Colonic mucosa (tissue), 4 donors: ENCODE measurements at regions not wholly inside any gene's neighbourhood (a gene's known extent, or its start where the extent isn't known, plus 50 kb on each side); places are given as distances from the start of the nearest gene placed in this dataset.

Experiments used
- DNase-seq: peaks from one replicate; pipeline ENCODE4 v3.0.0-alpha.2; 2020
- H3K27ac ChIP-seq: fragments of 200-600 bp; one replicate; pipeline ENCODE4 v1.8.0; 2021
- H3K27me3 ChIP-seq: fragments of 200-600 bp; one replicate; pipeline ENCODE4 v1.8.0; 2021
- H3K36me3 ChIP-seq: fragments of 200-600 bp; one replicate; pipeline ENCODE4 v1.8.0; 2021
- H3K4me1 ChIP-seq: fragments of 200-600 bp; one replicate; pipeline ENCODE4 v1.8.0; 2021; ENCODE audit warnings: mild to moderate bottlenecking
- H3K4me3 ChIP-seq: fragments of 200-600 bp; one replicate; pipeline ENCODE4 v1.8.0; 2021
- H3K9ac ChIP-seq, 2 donors: one replicate each; pipeline ENCODE4 v1.7.0; 2013; ENCODE audit warnings: control low read depth in 2 of 2, low read depth in 2 of 2, low read length in 2 of 2
- H3K9me3 ChIP-seq: fragments of 200-600 bp; one replicate; pipeline ENCODE4 v1.8.0; 2021
- CTCF ChIP-seq: fragments of 200-600 bp; IDR thresholded peaks from one replicate; pipeline ENCODE4 v1.8.0; 2022; ENCODE audit warnings: antibody characterized with exemption, mild to moderate bottlenecking
- intact Hi-C: fragments of 100-400 bp; cut with DNase I; formaldehyde crosslinking; loops from one replicate; pipeline ENCODE4 v1.14.1; 2022
- donor health status: healthy.
- donor health status: DM: no; HTN: no; CAD: no.
- donor health status: DM: no; HTN: no; CAD: no.

GRCh38 chr2:195582188-195582587, 74.8 kb upstream of the SLC39A10 start:
- H3K27ac ChIP-seq, result no peak overlapping the region
- DNase-seq, result no peak
- H3K4me3 ChIP-seq, result no peak overlapping the region
- H3K9ac ChIP-seq, result no peak overlapping the region
- no peaks in the 10 kb centered on the region for H3K36me3 ChIP-seq
- intact Hi-C loops, result no loop called here
- no peak for TF ChIP-seq CTCF
- no peaks in the 10 kb centered on the region for H3K4me1 ChIP-seq
- no peaks in the 10 kb centered on the region for H3K9me3 ChIP-seq
- no peaks in the 10 kb centered on the region for H3K27me3 ChIP-seq

DNA sequence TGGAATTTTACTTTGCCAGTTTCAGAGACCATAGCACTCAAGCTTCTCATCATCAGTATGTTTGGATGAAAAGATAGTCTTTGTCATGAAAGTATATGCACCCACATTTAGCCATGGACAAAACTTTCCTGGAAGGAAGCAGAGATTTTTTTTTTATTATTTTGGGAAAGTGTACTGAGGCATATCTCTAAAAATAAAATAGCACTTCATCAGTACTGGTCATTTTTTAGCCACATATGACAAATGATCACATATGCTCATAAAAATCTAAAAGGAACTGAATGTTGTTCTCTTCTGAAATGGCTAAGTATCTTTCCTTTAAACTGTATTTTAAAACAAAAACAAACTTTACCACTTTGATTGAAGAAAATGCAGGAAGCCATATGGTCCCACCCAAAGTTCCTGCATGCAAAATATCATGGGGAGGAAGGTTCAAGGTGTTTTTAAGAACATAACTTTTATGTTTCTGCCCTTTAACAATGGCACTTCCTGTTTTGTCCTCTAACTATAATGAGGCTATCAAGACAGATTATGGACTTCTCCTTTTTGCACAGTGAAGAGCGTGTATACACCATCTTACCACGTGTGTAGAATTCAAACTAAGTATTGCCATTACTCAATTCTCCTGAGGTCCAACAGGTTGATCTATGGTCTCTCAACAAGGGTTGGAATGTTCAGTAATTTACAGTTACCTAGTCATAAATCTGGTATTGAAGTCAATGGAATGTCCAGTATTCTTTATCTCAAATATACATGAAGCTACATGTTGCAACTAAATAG, 77.1 kb upstream of the SLC39A10 start:
- intact Hi-C loops, result no loop called here
- no peak for TF ChIP-seq CTCF
- Histone ChIP-seq H3K27ac (no peak overlapping the region), H3K9ac (no peak overlapping the region), H3K4me3 (no peak overlapping the region), H3K4me1 (no peaks in the 10 kb centered on the region), H3K27me3 (no peaks in the 10 kb centered on the region), H3K36me3 (no peaks in the 10 kb centered on the region), H3K9me3 (no peaks in the 10 kb centered on the region)
- DNase-seq, result no peak

GRCh38 chr2:195575879-195576401, 81.1 kb upstream of the SLC39A10 start:
- TF ChIP-seq CTCF, result no peak
- H3K36me3 ChIP-seq, result no peaks in the 10 kb centered on the region

DNA sequence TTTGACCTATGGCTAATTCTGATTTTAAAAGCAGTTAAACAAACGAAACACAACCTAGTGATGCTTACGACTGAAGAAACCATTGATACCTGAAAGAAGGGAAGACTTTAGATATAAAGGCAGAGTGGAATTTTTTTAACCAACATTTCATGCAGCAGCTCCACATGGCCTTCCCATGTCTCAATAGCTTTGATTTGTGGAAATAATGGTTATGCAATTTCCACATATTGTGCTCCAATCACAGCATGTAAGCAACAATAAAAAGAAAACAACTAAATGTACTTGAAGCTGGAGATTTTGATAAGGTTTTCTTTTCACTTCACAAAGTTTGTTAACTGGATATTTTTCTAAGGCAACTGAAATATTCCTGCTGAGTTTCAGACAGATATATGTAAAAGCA, 82.0 kb upstream of the SLC39A10 start:
- no peak for DNase-seq
- Histone ChIP-seq H3K27ac (no peak overlapping the region), H3K4me1 (no peaks in the 10 kb centered on the region), H3K9ac (no peak overlapping the region), H3K27me3 (no peaks in the 10 kb centered on the region), H3K9me3 (no peaks in the 10 kb centered on the region), H3K4me3 (no peak overlapping the region), H3K36me3 (no peaks in the 10 kb centered on the region)
- TF ChIP-seq CTCF, result no peak
- intact Hi-C loops, result no loop called here

More at GRCh38 chr2:195575879-195576401, 81.1 kb upstream of the SLC39A10 start:
- intact Hi-C loops, result no loop called here
- DNase-seq, result no peak
- H3K4me3 ChIP-seq, result no peak overlapping the region
- H3K27me3 ChIP-seq, result no peaks in the 10 kb centered on the region
- H3K4me1 ChIP-seq, result no peaks in the 10 kb centered on the region
- H3K9ac ChIP-seq, result no peak overlapping the region
- no peaks in the 10 kb centered on the region for H3K9me3 ChIP-seq
- H3K27ac ChIP-seq, result no peak overlapping the region

DNA sequence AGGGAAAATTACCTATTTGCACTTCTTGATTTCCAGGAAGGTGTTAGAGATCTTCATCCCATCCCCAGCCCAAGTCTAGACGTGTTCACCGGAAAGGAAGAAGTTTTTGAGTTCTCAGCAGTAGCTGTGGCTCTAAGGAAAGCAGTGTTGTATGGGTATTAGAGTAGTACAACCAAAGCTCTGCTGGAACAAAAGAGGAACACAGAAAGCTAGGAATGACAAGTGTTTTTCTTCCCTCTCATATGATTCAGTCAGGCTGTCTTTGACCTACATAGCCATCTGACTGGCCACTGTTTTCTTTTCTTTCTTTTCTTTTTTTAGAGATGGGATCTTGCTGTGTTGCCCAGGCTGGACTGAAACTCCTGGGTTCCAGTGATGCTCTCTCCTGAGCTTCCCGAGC, 82.7 kb upstream of the SLC39A10 start:
- Histone ChIP-seq H3K27ac (no peak overlapping the region), H3K4me1 (no peaks in the 10 kb centered on the region), H3K27me3 (no peaks in the 10 kb centered on the region), H3K9me3 (no peaks in the 10 kb centered on the region), H3K36me3 (no peaks in the 10 kb centered on the region), H3K9ac (no peak overlapping the region), H3K4me3 (no peak overlapping the region)
- no peak for TF ChIP-seq CTCF
- no peak for DNase-seq
- intact Hi-C loops, result no loop called here
